Activated CD8-positive, alpha-beta memory T cell treated with anti-CD3 and anti-CD28 coated beads, Interleukin-2, amount 50 U/mL, for 1 hour (primary cell): ENCODE measurements at regions not wholly inside any gene's neighbourhood (a gene's known extent, or its start where the extent isn't known, plus 50 kb on each side); places are given as distances from the start of the nearest gene placed in this dataset.
A peak's percentile ranks its signal among the peaks of the same experiment; 100 is the strongest.

Source experiments
- DNase-seq: peaks from one replicate; pipeline ENCODE4 v3.0.0-alpha.2; 2020; ENCODE audit errors: extremely low read depth

- no peak for DNase-seq
Observed at GRCh38 chr2:212708355-212708754, 169.8 kb upstream of the ERBB4 start.

DNA sequence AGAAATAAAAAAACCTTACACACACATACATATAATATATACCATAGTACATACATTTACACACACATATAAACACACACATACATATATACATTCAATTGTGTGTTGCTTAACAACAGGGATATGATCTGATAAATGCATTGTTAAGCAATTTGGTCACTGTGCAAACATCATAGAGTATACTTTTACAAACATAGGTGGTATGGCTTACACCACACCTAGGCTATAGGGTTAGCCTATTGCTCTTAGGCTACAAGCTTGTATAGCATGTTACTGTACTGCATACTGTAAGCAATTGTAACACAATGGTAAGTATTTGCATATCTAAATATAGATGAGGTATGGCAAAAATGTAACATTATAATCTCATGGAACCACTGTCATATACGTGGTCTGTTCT lies 156.8 kb upstream of the ERBB4 start:
- DNase-seq = no peak

GRCh38 chr2:212694398-212694797 lies 155.8 kb upstream of the ERBB4 start:
- no peak for DNase-seq

DNA sequence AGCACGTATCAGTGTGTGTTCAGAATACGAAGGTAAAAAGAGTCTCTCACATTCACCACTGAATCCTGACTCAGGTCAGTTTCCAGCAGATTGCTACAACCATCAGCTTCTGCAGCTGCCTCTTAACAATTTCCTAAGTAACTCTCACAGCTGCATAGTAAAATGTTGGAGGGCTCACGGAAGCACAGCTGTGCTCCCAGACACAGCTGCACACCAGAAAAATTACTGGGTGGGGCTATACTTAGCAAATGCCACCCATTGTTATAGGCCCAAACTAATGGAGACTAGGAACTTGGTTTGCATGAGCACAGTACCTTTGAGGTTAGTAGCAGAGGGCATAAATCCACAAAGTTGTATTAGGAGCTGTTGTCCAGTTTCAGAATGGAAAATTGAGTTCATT lies 153.9 kb upstream of the ERBB4 start:
- DNase-seq = no peak

GRCh38 chr2:212686285-212686895 lies 147.8 kb upstream of the ERBB4 start:
- DNase-seq = peak; percentile 13

- no peak for DNase-seq
Observed at GRCh38 chr2:212683346-212684097, 144.9 kb upstream of the ERBB4 start.

DNA sequence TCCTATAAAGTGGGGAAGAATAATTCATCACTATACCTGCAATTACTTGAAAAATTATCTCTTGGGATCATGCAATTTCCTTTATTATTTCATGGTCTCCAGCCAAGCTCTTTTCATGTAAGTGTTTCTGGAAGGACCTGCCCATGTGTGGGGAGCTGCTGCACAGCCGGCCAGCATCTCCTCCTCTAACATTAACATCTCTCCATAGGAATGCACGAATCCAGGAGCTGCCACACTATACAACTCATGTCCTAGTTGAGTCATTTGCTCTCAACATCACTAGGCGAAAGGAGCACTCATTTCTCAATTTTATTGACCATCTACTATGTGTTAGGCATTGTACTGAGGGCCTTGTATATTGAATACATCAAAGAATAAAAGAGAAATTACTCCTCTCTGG lies 144.3 kb upstream of the ERBB4 start:
- DNase-seq = no peak

GRCh38 chr2:212677466-212677865 lies 138.9 kb upstream of the ERBB4 start:
- DNase-seq = no peak

DNA sequence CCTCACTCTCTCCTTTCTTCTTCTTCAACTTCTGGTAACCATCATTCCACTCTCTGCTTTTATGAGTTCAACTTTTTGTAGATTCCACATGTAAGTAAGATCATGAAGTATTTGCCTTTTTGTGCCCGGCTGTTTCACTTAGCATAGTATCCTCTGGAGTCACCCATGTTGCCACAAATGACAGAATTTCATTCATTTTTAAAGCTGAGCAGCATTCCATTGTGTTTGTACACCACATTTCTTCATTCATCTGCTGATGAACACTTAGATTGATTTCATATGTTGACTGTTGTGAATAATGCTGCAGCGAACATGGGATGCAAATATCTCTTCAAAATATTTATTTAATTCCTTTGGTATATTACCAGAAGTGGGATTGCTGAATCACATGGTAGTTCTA lies 133.6 kb upstream of the ERBB4 start:
- DNase-seq = no peak

- DNase-seq = no peak
Observed at GRCh38 chr2:212669761-212670160, 131.2 kb upstream of the ERBB4 start.

GRCh38 chr2:212667751-212668316 lies 129.2 kb upstream of the ERBB4 start:
- no peak for DNase-seq

- no peak for DNase-seq
Observed at GRCh38 chr2:212665948-212666347, 127.3 kb upstream of the ERBB4 start.

GRCh38 chr2:212659441-212659840 lies 120.8 kb upstream of the ERBB4 start:
- DNase-seq = no peak

GRCh38 chr2:212649646-212650045 lies 111.0 kb upstream of the ERBB4 start:
- no peak for DNase-seq

GRCh38 chr2:212646698-212647366 lies 108.2 kb upstream of the ERBB4 start:
- no peak for DNase-seq

GRCh38 chr2:212644195-212644837 lies 105.7 kb upstream of the ERBB4 start:
- DNase-seq = no peak

GRCh38 chr2:212640428-212640827 lies 101.8 kb upstream of the ERBB4 start:
- DNase-seq = no peak

GRCh38 chr2:212638694-212639093 lies 100.1 kb upstream of the ERBB4 start:
- DNase-seq = no peak

DNA sequence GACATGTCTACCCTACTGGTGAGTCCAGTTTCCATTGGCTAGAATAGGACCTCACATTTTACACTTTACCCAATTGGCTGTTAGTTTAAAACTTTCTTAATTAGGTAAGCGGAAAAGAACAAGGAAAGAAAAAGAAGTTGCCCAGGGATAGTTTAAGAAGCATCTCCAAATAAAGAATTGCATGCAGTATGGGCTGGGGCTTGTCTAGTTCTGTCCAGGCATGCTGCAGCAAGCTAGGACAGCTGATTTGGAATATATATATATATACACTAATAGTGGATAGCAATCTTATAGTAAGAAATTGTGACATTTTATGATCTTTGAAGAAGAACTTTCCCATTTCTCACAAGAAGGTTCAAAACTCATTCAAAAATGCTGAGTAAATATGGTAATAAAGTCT lies 90.0 kb upstream of the ERBB4 start:
- no peak for DNase-seq

DNA sequence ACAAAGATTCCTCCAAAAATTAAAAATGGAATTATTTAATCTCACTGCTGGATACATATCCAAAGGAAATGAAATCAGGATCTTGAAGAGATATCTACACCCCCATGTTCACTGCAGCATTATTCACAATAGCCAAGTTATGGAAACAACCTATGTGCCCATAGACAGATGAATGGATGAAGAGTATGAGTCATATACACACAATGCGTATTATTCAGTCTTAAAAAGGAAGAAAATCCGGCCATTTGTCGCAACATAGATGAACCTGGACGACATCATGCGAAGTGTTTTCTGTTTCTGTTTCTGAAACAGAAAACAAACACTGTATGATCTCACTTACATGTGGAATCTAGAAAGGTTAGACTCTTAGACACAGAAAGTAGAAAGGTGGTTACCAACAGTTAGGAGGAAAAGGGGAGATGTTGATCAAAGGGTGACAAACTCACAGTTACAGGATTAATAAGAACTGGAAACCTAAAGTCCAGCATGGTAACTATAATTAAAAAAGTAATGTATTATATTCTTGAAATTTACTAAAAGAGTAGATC lies 87.8 kb upstream of the ERBB4 start:
- no peak for DNase-seq

DNA sequence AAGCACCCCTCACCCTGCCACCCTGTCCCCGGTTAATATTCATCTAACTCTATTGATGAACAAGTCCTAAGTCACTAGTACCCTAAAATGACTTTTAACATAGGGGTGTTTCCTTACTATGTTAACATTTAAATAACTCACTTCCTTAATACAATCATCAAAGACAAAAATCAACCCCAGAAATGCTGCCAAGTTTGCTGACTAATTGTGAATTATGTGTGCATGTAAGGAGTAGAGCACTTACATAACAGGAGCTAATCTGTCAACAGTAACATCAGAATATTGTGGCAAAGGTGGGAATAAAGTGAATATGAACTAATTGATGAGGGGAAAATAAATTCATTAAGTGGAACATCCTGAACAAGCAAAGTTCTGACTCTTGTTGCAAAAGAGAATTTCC lies 81.4 kb upstream of the ERBB4 start:
- DNase-seq = no peak

DNA sequence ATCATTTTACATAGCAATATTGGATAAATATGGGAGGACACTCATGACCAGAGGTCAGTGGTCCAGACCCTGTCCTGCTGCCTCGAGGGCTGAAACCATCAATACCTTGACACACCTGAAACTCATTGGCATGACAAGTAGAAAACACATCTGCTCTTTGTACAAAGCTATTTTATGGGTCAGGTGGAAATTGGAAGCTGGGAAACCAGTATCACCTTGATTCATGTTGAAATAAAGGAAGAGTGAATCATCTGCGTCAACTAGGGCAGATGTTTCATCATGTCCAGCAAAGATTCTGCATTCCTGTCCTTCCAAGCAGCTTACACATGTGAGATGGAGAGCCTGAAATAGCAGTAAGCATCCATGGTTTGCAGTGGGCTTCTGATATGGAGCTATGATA lies 80.0 kb upstream of the ERBB4 start:
- DNase-seq = no peak
